ENCODE measurements at regions not wholly inside any gene's neighbourhood (a gene's known extent, or its start where the extent isn't known, plus 50 kb on each side); places are given as distances from the start of the nearest gene placed in this dataset.

GRCh38 chr14:57136669-57137328 is 131.9 kb downstream of the EXOC5 start:
- TF ChIP-seq CTCF (IDR thresholded peaks at IDR 0.05) (no peak), EZH2phosphoT487 (IDR thresholded peaks at IDR 0.05) (no peak), EZH2 (IDR thresholded peaks at IDR 0.05) (no peak)

All from neural progenitor cell (in vitro differentiated cells).